GM23338 (cell line): ENCODE measurements at regions not wholly inside any gene's neighbourhood (a gene's known extent, or its start where the extent isn't known, plus 50 kb on each side); places are given as distances from the start of the nearest gene placed in this dataset.

Experiments used
- ATAC-seq: fragments of 200-7000 bp; cut with Tn5 transposase; 3 replicates; pipeline ENCODE4 v1.9.1; 2020
- DNase-seq: peaks from one replicate; pipeline ENCODE4 v3.0.0-alpha.2; 2015; ENCODE audit warnings: low spot score
- H2AFZ ChIP-seq: fragments of 200-600 bp; sonication (generic); 2 replicates; pipeline ENCODE4 v1.8.0; 2016; ENCODE audit warnings: antibody characterized with exemption, mild to moderate bottlenecking, moderate library complexity
- H3F3A ChIP-seq: fragments of 200-600 bp; sonication (generic); replicated peaks from 2 replicates; pipeline ENCODE4 v1.8.0; 2017; ENCODE audit warnings: antibody characterized with exemption, mixed run types, low read depth
- H3K27ac ChIP-seq: fragments of 200-600 bp; sonication (generic); 2 replicates; pipeline ENCODE4 v1.6.1; 2016; ENCODE audit warnings: low read depth
- H3K27me3 ChIP-seq: fragments of 200-600 bp; sonication (generic); 2 replicates; pipeline ENCODE4 v1.8.0; 2016; ENCODE audit warnings: mild to moderate bottlenecking, mixed run types, moderate library complexity; ENCODE audit not compliant: insufficient read depth
- H3K36me3 ChIP-seq: fragments of 200-600 bp; sonication (generic); 2 replicates; pipeline ENCODE4 v1.8.0; 2016; ENCODE audit warnings: mild to moderate bottlenecking; ENCODE audit not compliant: insufficient read depth
- H3K4me1 ChIP-seq: fragments of 200-600 bp; sonication (generic); 2 replicates; pipeline ENCODE4 v1.8.0; 2016; ENCODE audit warnings: mild to moderate bottlenecking, moderate library complexity; ENCODE audit not compliant: insufficient read depth
- H3K4me2 ChIP-seq: fragments of 200-600 bp; sonication (generic); 2 replicates; pipeline ENCODE4 v1.7.1; 2017; ENCODE audit warnings: mixed run types
- H3K4me3 ChIP-seq: fragments of 200-600 bp; sonication (generic); 2 replicates; pipeline ENCODE4 v1.6.1; 2016; ENCODE audit warnings: mixed run types
- H3K79me2 ChIP-seq: fragments of 200-600 bp; sonication (generic); replicated peaks from 2 replicates; pipeline ENCODE4 v1.8.0; 2017; ENCODE audit warnings: mild to moderate bottlenecking; ENCODE audit not compliant: insufficient read depth
- H3K9me2 ChIP-seq: fragments of 200-600 bp; sonication (generic); 2 replicates; pipeline ENCODE4 v1.8.0; 2017; ENCODE audit not compliant: insufficient read depth
- H4K20me1 ChIP-seq: fragments of 200-600 bp; sonication (generic); replicated peaks from 2 replicates; pipeline ENCODE4 v1.8.0; 2017; ENCODE audit warnings: mild to moderate bottlenecking; ENCODE audit not compliant: insufficient read depth
- H3K27ac Mint-ChIP-seq: 2 replicates; pipeline ENCODE4 v1.8.0; 2020; ENCODE audit warnings: inconsistent platforms, mild to moderate bottlenecking, moderate library complexity, mixed read lengths
- H3K27me3 Mint-ChIP-seq: 3 replicates; pipeline ENCODE4 v1.8.0; 2022; ENCODE audit warnings: low read depth, mild to moderate bottlenecking, moderate library complexity, mixed read lengths, inconsistent platforms; ENCODE audit not compliant: insufficient read depth, poor library complexity
- H3K36me3 Mint-ChIP-seq: 3 replicates; pipeline ENCODE4 v1.8.0; 2021; ENCODE audit warnings: low read depth, mild to moderate bottlenecking, inconsistent platforms, moderate library complexity, mixed read lengths
- H3K4me1 Mint-ChIP-seq: 3 replicates; pipeline ENCODE4 v1.8.0; 2020; ENCODE audit warnings: mild to moderate bottlenecking, inconsistent platforms, mixed read lengths
- H3K4me3 Mint-ChIP-seq: 3 replicates; pipeline ENCODE4 v1.8.0; 2021; ENCODE audit warnings: moderate library complexity, mild to moderate bottlenecking, inconsistent platforms, mixed read lengths
- H3K9me3 Mint-ChIP-seq: 3 replicates; pipeline ENCODE4 v1.8.0; 2020; ENCODE audit warnings: moderate library complexity, mild to moderate bottlenecking, inconsistent platforms, mixed read lengths
- EZH2phosphoT487 ChIP-seq: fragments of 200-600 bp; sonication (generic); IDR thresholded peaks from one replicate; pipeline ENCODE4 v1.8.1; 2018; ENCODE audit warnings: antibody characterized with exemption; ENCODE audit not compliant: unreplicated experiment
- JUNB ChIP-seq: IDR thresholded peaks from one replicate; pipeline ENCODE4 v1.6.1; 2016; ENCODE audit warnings: antibody characterized with exemption; ENCODE audit not compliant: unreplicated experiment
- NANOG ChIP-seq: IDR thresholded peaks from 2 replicates; pipeline ENCODE4 v1.6.1; 2016; ENCODE audit warnings: antibody characterized with exemption, borderline replicate concordance
- STAT1 ChIP-seq: IDR thresholded peaks from one replicate; pipeline ENCODE4 v1.6.1; 2016; ENCODE audit warnings: antibody characterized with exemption; ENCODE audit not compliant: unreplicated experiment
- ZNF331 ChIP-seq: fragments of 250-450 bp; sonication (Bioruptor Pico); IDR thresholded peaks from 2 replicates; pipeline ENCODE4 v1.5.0; 2020; ENCODE audit warnings: low read depth, mild to moderate bottlenecking, moderate library complexity
- TF ChIP-seq, protein P1 (sequence below): IDR thresholded peaks from one replicate; pipeline ENCODE4 v1.6.1; 2018; ENCODE audit warnings: antibody characterized with exemption; ENCODE audit not compliant: unreplicated experiment
- TF ChIP-seq, protein P2 (sequence below): IDR thresholded peaks from 2 replicates; pipeline ENCODE4 v1.6.1; 2016; ENCODE audit warnings: antibody characterized with exemption
- TF ChIP-seq, protein P3 (sequence below), 2 experiments: fragments of 200-600 bp in 1 of 2; sonication (generic) in 1 of 2; conservative IDR thresholded peaks; 2 replicates each; pipeline versions ENCODE4 v1.5.1 to v1.6.1; 2016 to 2017; ENCODE audit warnings: antibody characterized with exemption in 2 of 2, low read depth in 2 of 2, mild to moderate bottlenecking in 2 of 2, moderate library complexity in 1 of 2
- TF ChIP-seq, protein P4 (sequence below): fragments of 250-450 bp; sonication (Bioruptor Pico); IDR thresholded peaks from 2 replicates; pipeline ENCODE4 v1.5.0; 2020; ENCODE audit warnings: mild to moderate bottlenecking, moderate library complexity

DNA sequence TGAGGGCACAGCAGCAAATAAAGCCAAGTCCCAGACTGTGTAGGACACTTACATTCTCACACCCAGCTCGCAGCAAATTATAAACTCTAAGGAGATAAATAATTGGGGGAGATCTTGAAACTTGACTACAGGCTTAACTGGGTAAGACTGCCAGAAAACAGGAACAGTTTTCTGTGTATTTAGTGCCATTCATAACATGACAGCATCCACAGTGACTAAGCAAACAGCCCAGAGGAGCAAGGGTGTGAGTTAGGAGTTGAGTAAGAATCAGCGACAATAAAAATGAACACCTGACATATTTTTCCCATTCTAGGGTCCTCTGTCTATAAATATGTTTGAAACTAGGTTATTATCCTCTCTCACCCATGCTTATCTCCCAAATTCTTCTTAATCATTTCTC lies 370.9 kb upstream of the WWC1 start:
- Histone ChIP-seq H3K79me2 (no peaks in the 10 kb centered on the region), H2AFZ (no peak overlapping the region), H3K36me3 (no peaks in the 10 kb centered on the region), H3K27me3 (no peaks in the 10 kb centered on the region), H3K4me2 (no peak overlapping the region), H3K4me1 (peaks cover 16% of the 10 kb centered on the region; the same call in 1 of the 2 replicates), H4K20me1 (no peaks in the 10 kb centered on the region), H3K27ac (no peak overlapping the region), H3F3A (no peaks in the 10 kb centered on the region), H3K9me2 (0 out of 2 replicates have a peak, but pooled peaks cover 5% of the 10 kb centered on the region), H3K4me3 (no peak overlapping the region)
- peaks cover 22% of the 10 kb centered on the region; the same call in 2 of the 3 replicates for H3K4me1 Mint-ChIP-seq
- no peak for DNase-seq
- TF ChIP-seq, protein P1, sequence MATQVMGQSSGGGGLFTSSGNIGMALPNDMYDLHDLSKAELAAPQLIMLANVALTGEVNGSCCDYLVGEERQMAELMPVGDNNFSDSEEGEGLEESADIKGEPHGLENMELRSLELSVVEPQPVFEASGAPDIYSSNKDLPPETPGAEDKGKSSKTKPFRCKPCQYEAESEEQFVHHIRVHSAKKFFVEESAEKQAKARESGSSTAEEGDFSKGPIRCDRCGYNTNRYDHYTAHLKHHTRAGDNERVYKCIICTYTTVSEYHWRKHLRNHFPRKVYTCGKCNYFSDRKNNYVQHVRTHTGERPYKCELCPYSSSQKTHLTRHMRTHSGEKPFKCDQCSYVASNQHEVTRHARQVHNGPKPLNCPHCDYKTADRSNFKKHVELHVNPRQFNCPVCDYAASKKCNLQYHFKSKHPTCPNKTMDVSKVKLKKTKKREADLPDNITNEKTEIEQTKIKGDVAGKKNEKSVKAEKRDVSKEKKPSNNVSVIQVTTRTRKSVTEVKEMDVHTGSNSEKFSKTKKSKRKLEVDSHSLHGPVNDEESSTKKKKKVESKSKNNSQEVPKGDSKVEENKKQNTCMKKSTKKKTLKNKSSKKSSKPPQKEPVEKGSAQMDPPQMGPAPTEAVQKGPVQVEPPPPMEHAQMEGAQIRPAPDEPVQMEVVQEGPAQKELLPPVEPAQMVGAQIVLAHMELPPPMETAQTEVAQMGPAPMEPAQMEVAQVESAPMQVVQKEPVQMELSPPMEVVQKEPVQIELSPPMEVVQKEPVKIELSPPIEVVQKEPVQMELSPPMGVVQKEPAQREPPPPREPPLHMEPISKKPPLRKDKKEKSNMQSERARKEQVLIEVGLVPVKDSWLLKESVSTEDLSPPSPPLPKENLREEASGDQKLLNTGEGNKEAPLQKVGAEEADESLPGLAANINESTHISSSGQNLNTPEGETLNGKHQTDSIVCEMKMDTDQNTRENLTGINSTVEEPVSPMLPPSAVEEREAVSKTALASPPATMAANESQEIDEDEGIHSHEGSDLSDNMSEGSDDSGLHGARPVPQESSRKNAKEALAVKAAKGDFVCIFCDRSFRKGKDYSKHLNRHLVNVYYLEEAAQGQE, result no peak
- TF ChIP-seq EZH2phosphoT487 (no peak), STAT1 (no peak), JUNB (no peak)
- TF ChIP-seq, protein P2, sequence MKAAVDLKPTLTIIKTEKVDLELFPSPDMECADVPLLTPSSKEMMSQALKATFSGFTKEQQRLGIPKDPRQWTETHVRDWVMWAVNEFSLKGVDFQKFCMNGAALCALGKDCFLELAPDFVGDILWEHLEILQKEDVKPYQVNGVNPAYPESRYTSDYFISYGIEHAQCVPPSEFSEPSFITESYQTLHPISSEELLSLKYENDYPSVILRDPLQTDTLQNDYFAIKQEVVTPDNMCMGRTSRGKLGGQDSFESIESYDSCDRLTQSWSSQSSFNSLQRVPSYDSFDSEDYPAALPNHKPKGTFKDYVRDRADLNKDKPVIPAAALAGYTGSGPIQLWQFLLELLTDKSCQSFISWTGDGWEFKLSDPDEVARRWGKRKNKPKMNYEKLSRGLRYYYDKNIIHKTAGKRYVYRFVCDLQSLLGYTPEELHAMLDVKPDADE, result no peak
- TF ChIP-seq, protein P3, sequence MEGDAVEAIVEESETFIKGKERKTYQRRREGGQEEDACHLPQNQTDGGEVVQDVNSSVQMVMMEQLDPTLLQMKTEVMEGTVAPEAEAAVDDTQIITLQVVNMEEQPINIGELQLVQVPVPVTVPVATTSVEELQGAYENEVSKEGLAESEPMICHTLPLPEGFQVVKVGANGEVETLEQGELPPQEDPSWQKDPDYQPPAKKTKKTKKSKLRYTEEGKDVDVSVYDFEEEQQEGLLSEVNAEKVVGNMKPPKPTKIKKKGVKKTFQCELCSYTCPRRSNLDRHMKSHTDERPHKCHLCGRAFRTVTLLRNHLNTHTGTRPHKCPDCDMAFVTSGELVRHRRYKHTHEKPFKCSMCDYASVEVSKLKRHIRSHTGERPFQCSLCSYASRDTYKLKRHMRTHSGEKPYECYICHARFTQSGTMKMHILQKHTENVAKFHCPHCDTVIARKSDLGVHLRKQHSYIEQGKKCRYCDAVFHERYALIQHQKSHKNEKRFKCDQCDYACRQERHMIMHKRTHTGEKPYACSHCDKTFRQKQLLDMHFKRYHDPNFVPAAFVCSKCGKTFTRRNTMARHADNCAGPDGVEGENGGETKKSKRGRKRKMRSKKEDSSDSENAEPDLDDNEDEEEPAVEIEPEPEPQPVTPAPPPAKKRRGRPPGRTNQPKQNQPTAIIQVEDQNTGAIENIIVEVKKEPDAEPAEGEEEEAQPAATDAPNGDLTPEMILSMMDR (conservative IDR thresholded peaks at IDR 0.05; ENCODE audit: low read depth in 2 of 2), result no peak
- no peak for ATAC-seq
- H3K27ac Mint-ChIP-seq, result no peak overlapping the region
- H3K9me3 Mint-ChIP-seq, result peaks cover 3% of the 10 kb centered on the region; the same call in 2 of the 3 replicates
- H3K36me3 Mint-ChIP-seq, result peaks cover 3% of the 10 kb centered on the region; the same call in 2 of the 3 replicates
- H3K4me3 Mint-ChIP-seq, result no peak overlapping the region
- peaks cover 3% of the 10 kb centered on the region for H3K27me3 Mint-ChIP-seq

DNA sequence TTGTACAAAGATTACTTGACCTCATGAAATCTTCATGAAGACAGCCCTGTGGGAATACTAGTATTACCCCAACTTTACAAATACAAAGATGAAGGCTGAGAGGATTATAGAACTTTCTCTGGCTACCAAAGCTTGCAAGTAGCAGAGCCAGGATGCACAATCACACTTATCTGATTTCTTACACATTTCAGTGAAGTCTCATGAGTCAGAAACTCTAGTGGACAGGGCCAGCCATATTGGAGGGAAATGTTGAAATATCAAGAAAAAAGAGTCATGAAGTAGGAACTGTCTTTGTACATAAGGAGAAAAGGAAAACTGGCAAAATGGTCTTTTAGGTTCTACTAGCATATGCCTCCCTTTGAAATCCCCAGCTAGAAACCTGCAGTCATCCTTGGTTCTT lies 369.6 kb upstream of the WWC1 start:
- Mint-ChIP-seq H3K36me3 (peaks cover 5% of the 10 kb centered on the region; the same call in 2 of the 3 replicates), H3K27ac (no peak overlapping the region), H3K27me3 (peaks cover 3% of the 10 kb centered on the region), H3K4me3 (no peak overlapping the region), H3K9me3 (peaks cover 5% of the 10 kb centered on the region; the same call in 2 of the 3 replicates), H3K4me1 (peaks cover 20% of the 10 kb centered on the region; the same call in 2 of the 3 replicates)
- Histone ChIP-seq H3K36me3 (no peaks in the 10 kb centered on the region), H3F3A (no peaks in the 10 kb centered on the region), H3K9me2 (0 out of 2 replicates have a peak, but pooled peaks cover 5% of the 10 kb centered on the region), H3K27ac (no peak overlapping the region), H2AFZ (no peak overlapping the region), H3K27me3 (no peaks in the 10 kb centered on the region), H3K4me1 (peaks cover 16% of the 10 kb centered on the region; the same call in 1 of the 2 replicates), H3K4me3 (no peak overlapping the region), H3K79me2 (no peaks in the 10 kb centered on the region), H3K4me2 (no peak overlapping the region), H4K20me1 (no peaks in the 10 kb centered on the region)
- ATAC-seq (no peak), DNase-seq (no peak)
- TF ChIP-seq NANOG (no peak), ZNF331 (no peak), EZH2phosphoT487 (no peak)
- TF ChIP-seq, protein P4, sequence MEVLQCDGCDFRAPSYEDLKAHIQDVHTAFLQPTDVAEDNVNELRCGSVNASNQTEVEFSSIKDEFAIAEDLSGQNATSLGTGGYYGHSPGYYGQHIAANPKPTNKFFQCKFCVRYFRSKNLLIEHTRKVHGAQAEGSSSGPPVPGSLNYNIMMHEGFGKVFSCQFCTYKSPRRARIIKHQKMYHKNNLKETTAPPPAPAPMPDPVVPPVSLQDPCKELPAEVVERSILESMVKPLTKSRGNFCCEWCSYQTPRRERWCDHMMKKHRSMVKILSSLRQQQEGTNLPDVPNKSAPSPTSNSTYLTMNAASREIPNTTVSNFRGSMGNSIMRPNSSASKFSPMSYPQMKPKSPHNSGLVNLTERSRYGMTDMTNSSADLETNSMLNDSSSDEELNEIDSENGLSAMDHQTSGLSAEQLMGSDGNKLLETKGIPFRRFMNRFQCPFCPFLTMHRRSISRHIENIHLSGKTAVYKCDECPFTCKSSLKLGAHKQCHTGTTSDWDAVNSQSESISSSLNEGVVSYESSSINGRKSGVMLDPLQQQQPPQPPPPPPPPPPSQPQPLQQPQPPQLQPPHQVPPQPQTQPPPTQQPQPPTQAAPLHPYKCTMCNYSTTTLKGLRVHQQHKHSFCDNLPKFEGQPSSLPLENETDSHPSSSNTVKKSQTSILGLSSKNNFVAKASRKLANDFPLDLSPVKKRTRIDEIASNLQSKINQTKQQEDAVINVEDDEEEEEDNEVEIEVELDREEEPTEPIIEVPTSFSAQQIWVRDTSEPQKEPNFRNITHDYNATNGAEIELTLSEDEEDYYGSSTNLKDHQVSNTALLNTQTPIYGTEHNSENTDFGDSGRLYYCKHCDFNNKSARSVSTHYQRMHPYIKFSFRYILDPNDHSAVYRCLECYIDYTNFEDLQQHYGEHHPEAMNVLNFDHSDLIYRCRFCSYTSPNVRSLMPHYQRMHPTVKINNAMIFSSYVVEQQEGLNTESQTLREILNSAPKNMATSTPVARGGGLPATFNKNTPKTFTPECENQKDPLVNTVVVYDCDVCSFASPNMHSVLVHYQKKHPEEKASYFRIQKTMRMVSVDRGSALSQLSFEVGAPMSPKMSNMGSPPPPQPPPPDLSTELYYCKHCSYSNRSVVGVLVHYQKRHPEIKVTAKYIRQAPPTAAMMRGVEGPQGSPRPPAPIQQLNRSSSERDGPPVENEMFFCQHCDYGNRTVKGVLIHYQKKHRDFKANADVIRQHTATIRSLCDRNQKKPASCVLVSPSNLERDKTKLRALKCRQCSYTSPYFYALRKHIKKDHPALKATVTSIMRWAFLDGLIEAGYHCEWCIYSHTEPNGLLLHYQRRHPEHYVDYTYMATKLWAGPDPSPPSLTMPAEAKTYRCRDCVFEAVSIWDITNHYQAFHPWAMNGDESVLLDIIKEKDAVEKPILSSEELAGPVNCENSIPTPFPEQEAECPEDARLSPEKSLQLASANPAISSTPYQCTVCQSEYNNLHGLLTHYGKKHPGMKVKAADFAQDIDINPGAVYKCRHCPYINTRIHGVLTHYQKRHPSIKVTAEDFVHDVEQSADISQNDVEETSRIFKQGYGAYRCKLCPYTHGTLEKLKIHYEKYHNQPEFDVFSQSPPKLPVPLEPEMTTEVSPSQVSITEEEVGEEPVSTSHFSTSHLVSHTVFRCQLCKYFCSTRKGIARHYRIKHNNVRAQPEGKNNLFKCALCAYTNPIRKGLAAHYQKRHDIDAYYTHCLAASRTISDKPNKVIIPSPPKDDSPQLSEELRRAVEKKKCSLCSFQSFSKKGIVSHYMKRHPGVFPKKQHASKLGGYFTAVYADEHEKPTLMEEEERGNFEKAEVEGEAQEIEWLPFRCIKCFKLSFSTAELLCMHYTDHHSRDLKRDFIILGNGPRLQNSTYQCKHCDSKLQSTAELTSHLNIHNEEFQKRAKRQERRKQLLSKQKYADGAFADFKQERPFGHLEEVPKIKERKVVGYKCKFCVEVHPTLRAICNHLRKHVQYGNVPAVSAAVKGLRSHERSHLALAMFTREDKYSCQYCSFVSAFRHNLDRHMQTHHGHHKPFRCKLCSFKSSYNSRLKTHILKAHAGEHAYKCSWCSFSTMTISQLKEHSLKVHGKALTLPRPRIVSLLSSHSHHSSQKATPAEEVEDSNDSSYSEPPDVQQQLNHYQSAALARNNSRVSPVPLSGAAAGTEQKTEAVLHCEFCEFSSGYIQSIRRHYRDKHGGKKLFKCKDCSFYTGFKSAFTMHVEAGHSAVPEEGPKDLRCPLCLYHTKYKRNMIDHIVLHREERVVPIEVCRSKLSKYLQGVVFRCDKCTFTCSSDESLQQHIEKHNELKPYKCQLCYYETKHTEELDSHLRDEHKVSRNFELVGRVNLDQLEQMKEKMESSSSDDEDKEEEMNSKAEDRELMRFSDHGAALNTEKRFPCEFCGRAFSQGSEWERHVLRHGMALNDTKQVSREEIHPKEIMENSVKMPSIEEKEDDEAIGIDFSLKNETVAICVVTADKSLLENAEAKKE (CRISPR knock-in tag), result no peak
